ENCODE measurements at regions not wholly inside any gene's neighbourhood (a gene's known extent, or its start where the extent isn't known, plus 50 kb on each side); places are given as distances from the start of the nearest gene placed in this dataset.

- no peaks in the 10 kb centered on the region for H3K9me3 ChIP-seq (ENCODE audit: control insufficient read depth in 2 of 2, insufficient read depth in 1 of 2, low read depth in 1 of 2, low read length in 1 of 2)
- no peak for FAIRE-seq
- no peak for DNase-seq
- 21 to 68% (median 49%) methylated on average over 3 of the region's 3 CpGs for WGBS, 3 donors
- no peaks in the 10 kb centered on the region for H3K36me3 ChIP-seq (ENCODE audit: control insufficient read depth in 3 of 3, insufficient read depth in 2 of 3, low read depth in 1 of 3, low read length in 3 of 3)
- no peak overlapping the region for H3K27ac ChIP-seq (ENCODE audit: low read depth in 1 of 3, low read length in 2 of 3)
- no peaks in the 10 kb centered on the region for H3K4me1 ChIP-seq (ENCODE audit: control insufficient read depth in 3 of 3, insufficient read depth in 2 of 3, low read depth in 1 of 3, low read length in 2 of 3)
- no peak overlapping the region for H3K4me3 ChIP-seq (ENCODE audit: low read depth in 1 of 3, low read length in 3 of 3)
- H3K27me3 ChIP-seq (ENCODE audit: control insufficient read depth in 3 of 3, insufficient read depth in 3 of 3, low read length in 3 of 3): no peaks in the 10 kb centered on the region
Measured at GRCh38 chr11:109350091-109350490, 71.9 kb upstream of the C11orf87 start.

- Histone ChIP-seq H3K27ac (ENCODE audit: low read depth in 1 of 3, low read length in 2 of 3) (no peak overlapping the region), H3K36me3 (ENCODE audit: control insufficient read depth in 3 of 3, insufficient read depth in 2 of 3, low read depth in 1 of 3, low read length in 3 of 3) (no peaks in the 10 kb centered on the region), H3K4me1 (ENCODE audit: control insufficient read depth in 3 of 3, insufficient read depth in 2 of 3, low read depth in 1 of 3, low read length in 2 of 3) (no peaks in the 10 kb centered on the region), H3K4me3 (ENCODE audit: low read depth in 1 of 3, low read length in 3 of 3) (no peak overlapping the region), H3K9me3 (ENCODE audit: control insufficient read depth in 2 of 2, insufficient read depth in 1 of 2, low read depth in 1 of 2, low read length in 1 of 2) (no peaks in the 10 kb centered on the region), H3K27me3 (ENCODE audit: control insufficient read depth in 3 of 3, insufficient read depth in 3 of 3, low read length in 3 of 3) (no peaks in the 10 kb centered on the region)
- DNase-seq (no peak), FAIRE-seq (no peak)
- 60 to 63% (median 60%) methylated on average over 3 of the region's 3 CpGs for WGBS, 3 donors
Measured at GRCh38 chr11:109362059-109362458, 59.9 kb upstream of the C11orf87 start.

- WGBS, 3 donors: 73 to 85% (median 79%) methylated on average over 3 of the region's 3 CpGs
- Histone ChIP-seq H3K36me3 (ENCODE audit: control insufficient read depth in 3 of 3, insufficient read depth in 2 of 3, low read depth in 1 of 3, low read length in 3 of 3) (no peaks in the 10 kb centered on the region), H3K4me1 (ENCODE audit: control insufficient read depth in 3 of 3, insufficient read depth in 2 of 3, low read depth in 1 of 3, low read length in 2 of 3) (no peaks in the 10 kb centered on the region), H3K27me3 (ENCODE audit: control insufficient read depth in 3 of 3, insufficient read depth in 3 of 3, low read length in 3 of 3) (no peaks in the 10 kb centered on the region), H3K27ac (ENCODE audit: low read depth in 1 of 3, low read length in 2 of 3) (no peak overlapping the region), H3K4me3 (ENCODE audit: low read depth in 1 of 3, low read length in 3 of 3) (no peak overlapping the region), H3K9me3 (ENCODE audit: control insufficient read depth in 2 of 2, insufficient read depth in 1 of 2, low read depth in 1 of 2, low read length in 1 of 2) (no peaks in the 10 kb centered on the region)
- DNase-seq: no peak
- FAIRE-seq: no peak
Measured at GRCh38 chr11:109363682-109364081, 58.3 kb upstream of the C11orf87 start.

GRCh38 chr11:109364851-109365250 is 57.1 kb upstream of the C11orf87 start:
- H3K27me3 ChIP-seq (ENCODE audit: control insufficient read depth in 3 of 3, insufficient read depth in 3 of 3, low read length in 3 of 3): no peaks in the 10 kb centered on the region
- DNase-seq (no peak), FAIRE-seq (no peak)
- 75 to 81% (median 75%) methylated on average over 4 of the region's 4 CpGs for WGBS, 3 donors
- no peak overlapping the region for H3K27ac ChIP-seq (ENCODE audit: low read depth in 1 of 3, low read length in 2 of 3)
- no peaks in the 10 kb centered on the region for H3K36me3 ChIP-seq (ENCODE audit: control insufficient read depth in 3 of 3, insufficient read depth in 2 of 3, low read depth in 1 of 3, low read length in 3 of 3)
- no peaks in the 10 kb centered on the region for H3K9me3 ChIP-seq (ENCODE audit: control insufficient read depth in 2 of 2, insufficient read depth in 1 of 2, low read depth in 1 of 2, low read length in 1 of 2)
- no peaks in the 10 kb centered on the region for H3K4me1 ChIP-seq (ENCODE audit: control insufficient read depth in 3 of 3, insufficient read depth in 2 of 3, low read depth in 1 of 3, low read length in 2 of 3)
- H3K4me3 ChIP-seq (ENCODE audit: low read depth in 1 of 3, low read length in 3 of 3): no peak overlapping the region

GRCh38 chr11:109371444-109372176 is 50.4 kb upstream of the C11orf87 start:
- FAIRE-seq (no peak), DNase-seq (no peak)
- Histone ChIP-seq H3K27ac (ENCODE audit: low read depth in 1 of 3, low read length in 2 of 3) (no peak overlapping the region), H3K9me3 (ENCODE audit: control insufficient read depth in 2 of 2, insufficient read depth in 1 of 2, low read depth in 1 of 2, low read length in 1 of 2) (no peaks in the 10 kb centered on the region), H3K36me3 (ENCODE audit: control insufficient read depth in 3 of 3, insufficient read depth in 2 of 3, low read depth in 1 of 3, low read length in 3 of 3) (no peaks in the 10 kb centered on the region), H3K27me3 (ENCODE audit: control insufficient read depth in 3 of 3, insufficient read depth in 3 of 3, low read length in 3 of 3) (no peaks in the 10 kb centered on the region), H3K4me3 (ENCODE audit: low read depth in 1 of 3, low read length in 3 of 3) (no peak overlapping the region), H3K4me1 (ENCODE audit: control insufficient read depth in 3 of 3, insufficient read depth in 2 of 3, low read depth in 1 of 3, low read length in 2 of 3) (no peaks in the 10 kb centered on the region)
- 46 to 55% (median 50%) methylated on average over 2 of the region's 2 CpGs for WGBS, 3 donors
